IMR-90 (cell line): ENCODE measurements at regions not wholly inside any gene's neighbourhood (a gene's known extent, or its start where the extent isn't known, plus 50 kb on each side); places are given as distances from the start of the nearest gene placed in this dataset.

Experiments
- CEBPB ChIP-seq: IDR thresholded peaks from 2 replicates; pipeline ENCODE4 v1.6.1; 2012; ENCODE audit warnings: low read depth, low read length, improper control_type of control experiment
- CTCF ChIP-seq: conservative IDR thresholded peaks from 2 replicates; pipeline ENCODE4 v1.5.1; 2012; ENCODE audit warnings: mild to moderate bottlenecking, low read depth, low read length, improper control_type of control experiment
- FOS ChIP-seq: fragments of 150-350 bp; IDR thresholded peaks from 2 replicates; pipeline ENCODE4 v1.6.1; 2016; ENCODE audit warnings: low read depth, low read length
- MXI1 ChIP-seq: IDR thresholded peaks from 2 replicates; pipeline ENCODE4 v1.6.1; 2012; ENCODE audit warnings: low read depth, mild to moderate bottlenecking, low read length, moderate library complexity, borderline replicate concordance
- POLR2A ChIP-seq: IDR thresholded peaks from 2 replicates; pipeline ENCODE4 v1.6.1; 2012; ENCODE audit warnings: mild to moderate bottlenecking, low read depth, low read length
- RFX5 ChIP-seq: IDR thresholded peaks from 2 replicates; pipeline ENCODE4 v1.8.0; 2012; ENCODE audit warnings: low read depth, mild to moderate bottlenecking, low read length, moderate library complexity
- SMC3 ChIP-seq: fragments of 150-350 bp; IDR thresholded peaks from 2 replicates; pipeline ENCODE4 v1.6.1; 2016; ENCODE audit warnings: low read depth, mild to moderate bottlenecking, antibody characterized with exemption, low read length, moderate library complexity
- USF2 ChIP-seq: fragments of 150-350 bp; IDR thresholded peaks from 2 replicates; pipeline ENCODE4 v1.6.1; 2017; ENCODE audit warnings: mild to moderate bottlenecking, antibody characterized with exemption, low read length, low read depth

- no peak for TF ChIP-seq MXI1
- TF ChIP-seq CTCF = no peak
- no peak for TF ChIP-seq POLR2A
- TF ChIP-seq USF2 = no peak
- no peak for TF ChIP-seq CEBPB
- TF ChIP-seq FOS = no peak
- TF ChIP-seq SMC3 = no peak
- no peak for TF ChIP-seq RFX5
These were observed 189.7 kb downstream of the MIAT start for GRCh38 chr22:26847046-26847445.
